Left hindlimb (tissue), 1 donor: ENCODE measurements at regions not wholly inside any gene's neighbourhood (a gene's known extent, or its start where the extent isn't known, plus 50 kb on each side); places are given as distances from the start of the nearest gene placed in this dataset.
A peak's percentile ranks its signal among the peaks of the same experiment; 100 is the strongest.
"Not testable (repeated sequence)": the region's sequence is repeated elsewhere in the genome, so short reads cannot be mapped to it uniquely, and the experiment has no call there.

Source experiments
- DNase-seq: peaks from one replicate; pipeline ENCODE4 v3.0.0-alpha.2; 2018

DNA sequence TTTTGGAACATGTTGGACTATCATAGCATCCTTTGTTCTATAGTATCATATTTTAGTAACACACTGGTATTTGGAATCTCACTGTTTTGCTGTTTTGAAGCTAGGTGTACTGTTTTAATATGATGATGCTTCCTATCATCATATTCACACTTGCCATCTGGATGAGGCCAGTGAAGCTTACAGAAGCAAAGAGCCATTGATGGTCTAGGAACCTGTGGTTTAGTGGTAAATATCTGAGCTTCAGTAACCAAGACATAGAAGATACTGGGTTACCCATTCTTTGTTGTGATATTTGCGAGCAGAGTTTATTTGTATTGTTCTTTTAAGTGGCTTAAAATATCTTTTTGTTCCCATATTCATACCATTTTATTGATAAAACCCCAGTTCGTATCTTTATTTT is 304.1 kb downstream of the SATB1 start:
- DNase-seq, result no peak

DNA sequence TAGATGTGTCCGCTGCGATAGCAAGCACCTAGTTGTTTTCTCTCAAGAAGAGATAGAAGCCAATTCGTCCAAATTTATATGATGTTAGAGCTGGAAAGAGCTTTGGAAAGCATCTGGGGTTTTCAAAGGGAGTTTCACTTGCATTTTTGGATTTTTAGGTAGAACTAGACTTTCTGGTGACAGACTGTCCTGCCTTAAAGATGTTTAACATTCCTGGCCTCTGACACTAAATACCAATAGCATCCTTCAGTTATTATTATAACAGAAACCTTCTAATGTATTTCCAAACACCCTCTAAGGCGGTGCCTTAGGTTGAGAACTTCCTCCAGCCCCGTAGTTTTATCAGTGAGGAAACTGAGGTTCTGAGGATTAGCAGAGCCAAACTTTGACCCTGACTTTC is 305.3 kb downstream of the SATB1 start:
- DNase-seq, result no peak

DNA sequence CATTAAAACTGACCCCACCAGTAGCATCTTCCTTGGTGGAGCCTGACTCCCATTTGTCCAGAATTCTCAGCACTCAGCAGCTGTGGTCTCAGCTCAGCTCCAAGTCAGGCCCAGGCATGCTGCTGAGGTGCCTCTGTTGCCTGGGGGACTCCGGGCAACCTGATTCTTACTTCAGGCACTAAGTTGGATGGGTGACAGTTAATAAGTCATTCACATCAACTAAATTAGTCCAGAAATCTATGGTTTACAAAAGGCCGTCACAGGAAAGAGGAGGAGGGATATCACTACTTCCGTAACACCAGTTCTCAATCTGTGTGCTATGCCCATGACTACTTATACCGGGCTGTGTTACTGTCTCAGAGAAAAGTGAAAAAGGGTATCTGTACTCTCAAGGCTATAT is 310.2 kb downstream of the SATB1 start:
- no peak for DNase-seq

DNA sequence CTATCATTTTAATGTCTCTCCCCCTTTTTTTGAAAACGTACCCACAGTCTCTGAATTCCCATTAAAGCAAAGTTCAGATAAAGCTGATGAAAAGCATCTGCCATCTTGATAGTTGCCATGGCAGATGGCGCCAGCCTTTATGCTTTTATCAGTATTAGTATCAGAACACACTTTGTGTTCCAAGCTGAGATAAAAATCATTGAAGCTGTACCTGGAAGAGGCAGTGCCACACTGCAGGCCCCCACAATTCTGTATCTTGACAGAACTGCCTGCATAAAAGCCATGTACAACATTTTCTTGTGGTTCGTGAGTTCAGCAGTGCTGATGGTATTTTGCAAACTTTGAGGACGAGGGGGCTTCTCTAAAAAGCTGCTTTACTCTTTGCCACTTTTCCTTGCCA is 311.7 kb downstream of the SATB1 start:
- no peak for DNase-seq

DNA sequence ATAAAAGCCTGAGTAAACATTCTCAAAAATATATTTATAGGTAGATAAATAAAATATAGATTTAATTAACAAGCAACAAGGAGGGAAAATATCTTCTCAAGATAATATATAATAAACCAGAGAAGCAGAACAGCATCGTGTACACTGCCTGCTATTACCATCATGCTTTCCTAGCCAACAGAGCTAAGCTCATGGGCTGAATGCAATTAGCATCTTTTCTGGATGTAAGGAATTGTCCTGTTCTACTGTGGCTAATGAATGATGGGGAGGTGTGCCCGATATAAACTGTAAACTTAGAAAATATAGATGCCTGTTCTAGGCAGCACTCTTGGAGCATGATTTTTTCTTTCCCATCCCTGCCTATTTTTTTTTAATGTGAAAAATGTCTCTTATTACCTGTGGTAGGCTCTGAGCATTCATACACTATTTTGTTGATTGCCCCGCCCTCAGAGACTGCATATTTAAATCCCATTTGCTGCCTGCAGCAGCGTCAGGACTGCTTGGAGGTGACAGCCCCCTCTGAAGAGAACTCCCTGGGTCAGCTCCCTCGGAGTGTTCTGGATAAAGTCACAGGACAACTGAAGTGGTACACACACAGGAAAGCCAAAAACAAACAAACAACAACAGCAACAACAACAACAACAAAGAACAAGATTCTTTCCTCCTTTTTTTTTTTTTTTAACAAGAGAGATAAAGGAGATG is 312.3 kb downstream of the SATB1 start:
- DNase-seq, result no peak

DNA sequence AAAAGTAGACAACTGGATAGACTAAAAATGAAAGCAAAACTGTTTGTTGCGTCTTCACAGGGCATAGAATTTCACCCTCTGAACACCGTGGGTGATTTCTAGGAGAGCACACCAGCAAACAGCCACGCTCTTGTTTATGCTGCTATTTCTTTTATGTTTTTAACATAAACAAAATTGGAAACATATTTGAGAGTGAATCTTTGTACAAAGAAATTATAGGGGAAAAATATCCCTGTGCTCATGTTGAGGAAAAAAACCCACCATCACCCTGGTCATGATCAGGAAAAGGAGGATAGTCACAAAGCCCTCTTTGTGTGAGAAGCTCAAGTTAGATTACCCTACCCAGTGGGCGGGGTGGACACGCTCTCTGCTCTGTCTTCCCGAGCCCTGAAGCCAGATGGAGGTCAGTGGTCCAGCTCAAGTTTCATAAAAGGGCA is 313.3 kb downstream of the SATB1 start:
- DNase-seq, result peak; percentile 54

DNA sequence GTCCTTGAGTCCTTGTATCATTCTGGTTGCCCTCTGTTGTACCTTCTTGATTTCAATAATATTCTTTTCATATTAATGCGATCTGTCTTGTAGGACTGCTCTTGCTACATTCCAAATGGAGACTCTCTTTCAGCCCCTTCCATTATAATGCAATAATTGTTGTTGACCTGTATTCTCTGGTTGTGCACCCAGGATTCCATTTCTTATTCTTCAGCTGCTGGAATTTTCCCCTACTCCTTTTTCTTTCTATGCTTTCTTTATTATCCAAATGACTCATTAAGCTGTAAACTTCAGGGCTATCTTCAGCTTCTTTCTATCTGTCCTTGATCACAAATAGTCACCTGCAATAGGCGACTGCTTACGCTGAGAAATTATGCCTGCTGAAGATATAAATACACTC is 321.5 kb downstream of the SATB1 start:
- no peak for DNase-seq

DNA sequence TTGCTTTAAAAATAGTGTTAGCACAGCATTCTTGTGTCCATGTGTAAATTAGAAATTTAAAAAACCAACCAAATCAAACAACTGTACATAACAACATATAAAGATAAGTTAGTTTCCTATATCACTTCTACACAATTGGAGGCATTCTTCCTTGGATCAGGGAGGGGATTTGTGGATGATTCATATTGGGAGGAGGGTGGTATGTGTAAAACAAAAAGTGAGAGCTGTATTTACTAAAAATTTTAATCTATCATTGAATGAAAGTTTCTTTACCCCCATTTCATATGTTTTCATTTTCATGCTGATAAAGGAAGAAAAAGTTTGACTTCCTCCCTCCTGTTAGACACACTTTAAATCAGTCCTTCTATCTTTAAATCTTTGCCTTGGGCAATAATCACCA is 325.0 kb downstream of the SATB1 start:
- DNase-seq, result no peak

DNA sequence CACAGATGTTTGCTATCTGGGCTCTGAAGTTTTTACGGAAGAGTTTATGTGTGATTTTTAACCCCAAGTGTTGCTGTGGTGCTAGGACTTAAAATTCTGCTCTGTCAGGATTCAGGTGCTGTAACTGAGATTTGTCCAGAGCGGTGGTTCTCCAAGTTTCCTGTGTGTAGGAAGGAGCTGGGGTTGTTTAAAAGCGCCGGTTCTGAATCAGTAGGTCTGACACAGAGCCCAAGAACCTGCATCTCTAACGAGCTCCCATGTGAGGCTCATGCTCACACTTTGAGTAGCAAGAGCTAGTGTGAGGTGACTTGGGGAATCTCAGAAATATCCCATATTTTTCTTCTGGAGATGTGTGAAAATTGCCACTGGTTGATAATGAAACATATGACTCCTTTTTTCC is 325.5 kb downstream of the SATB1 start:
- no peak for DNase-seq

DNA sequence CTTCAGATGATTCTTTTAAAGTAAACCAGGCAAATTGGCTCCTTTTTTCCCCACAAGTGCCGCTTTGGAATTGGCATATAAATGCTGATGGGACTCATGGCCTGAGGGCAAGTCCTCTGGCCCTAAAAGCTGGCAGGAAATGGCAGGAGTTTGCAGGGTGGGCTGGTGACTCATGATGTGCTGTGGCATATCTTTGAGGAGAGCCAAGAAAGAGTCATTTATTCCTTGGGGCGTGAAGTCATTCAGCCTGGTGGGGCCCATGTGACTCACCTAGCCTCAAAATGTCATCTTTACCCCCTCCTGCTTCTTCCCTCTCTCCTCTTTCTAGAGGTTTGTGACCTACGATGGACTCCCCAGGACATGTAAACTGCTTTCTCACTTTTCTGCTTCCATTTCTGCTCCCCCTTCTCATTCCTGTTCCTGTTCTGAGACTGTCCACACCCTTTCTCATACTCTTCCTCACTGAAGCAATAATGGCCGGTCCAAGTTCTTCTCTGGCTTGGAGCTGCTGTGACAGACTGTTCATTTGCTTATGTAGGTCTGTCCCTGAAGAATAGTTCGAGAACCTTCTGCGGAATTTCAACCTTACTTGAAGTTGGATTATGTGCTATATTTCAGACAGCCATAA is 326.1 kb downstream of the SATB1 start:
- no peak for DNase-seq

DNA sequence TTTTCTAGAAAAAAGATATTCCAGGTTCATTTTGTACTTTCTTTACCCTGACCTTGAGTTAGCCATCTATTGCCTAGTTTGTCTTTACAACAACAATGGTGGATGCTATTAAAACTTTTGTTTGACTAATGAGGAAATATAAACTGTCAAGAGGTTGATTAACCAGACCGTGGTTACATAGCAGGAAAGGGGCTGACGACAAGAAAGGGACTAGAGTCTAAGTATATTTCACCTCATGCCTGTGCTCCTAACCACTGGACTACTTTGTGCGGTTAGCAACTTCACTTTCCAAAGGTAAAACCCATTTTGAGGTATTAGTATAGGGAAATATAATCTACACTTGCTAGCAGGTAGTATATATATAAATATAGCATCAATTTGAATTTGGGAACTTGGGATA is 327.1 kb downstream of the SATB1 start:
- no peak for DNase-seq

DNA sequence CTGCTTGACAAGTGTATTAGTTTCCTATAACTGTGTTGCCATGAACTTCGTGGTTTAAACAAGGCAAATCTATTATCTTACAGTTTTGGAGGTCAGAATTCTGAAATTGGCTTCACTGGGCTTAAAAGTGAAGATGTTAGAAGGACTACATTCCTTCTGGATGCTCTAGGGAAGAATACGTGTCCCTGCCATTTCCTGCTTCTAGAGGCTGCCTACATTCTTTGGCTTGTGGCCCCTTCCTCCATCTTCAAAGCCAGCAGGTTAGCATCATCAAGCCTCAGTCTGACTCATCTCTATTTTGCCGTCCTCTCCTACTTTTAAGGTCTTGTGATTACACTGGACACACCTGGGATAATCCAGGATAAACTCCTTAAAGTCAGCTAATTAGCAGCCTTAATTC is 327.7 kb downstream of the SATB1 start:
- no peak for DNase-seq

DNA sequence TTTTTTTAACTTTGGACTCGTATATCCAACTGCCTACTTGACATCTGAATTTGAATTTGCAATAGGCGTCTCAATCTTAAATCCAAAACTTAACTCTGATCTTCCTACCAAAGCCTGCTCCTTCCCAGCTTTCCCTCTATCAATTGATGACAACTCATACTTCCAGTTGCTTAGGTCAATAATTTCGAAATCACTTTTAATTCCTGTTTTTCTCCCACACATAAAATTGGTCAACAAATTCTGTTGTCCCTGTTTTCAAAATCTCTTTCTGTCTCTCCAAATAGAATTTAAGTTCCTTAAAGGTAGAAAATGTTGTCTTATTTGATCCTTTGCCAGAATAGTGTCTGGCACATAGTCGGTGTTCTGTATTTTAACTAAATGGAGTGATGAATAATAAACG is 332.4 kb downstream of the SATB1 start:
- DNase-seq, result no peak

DNA sequence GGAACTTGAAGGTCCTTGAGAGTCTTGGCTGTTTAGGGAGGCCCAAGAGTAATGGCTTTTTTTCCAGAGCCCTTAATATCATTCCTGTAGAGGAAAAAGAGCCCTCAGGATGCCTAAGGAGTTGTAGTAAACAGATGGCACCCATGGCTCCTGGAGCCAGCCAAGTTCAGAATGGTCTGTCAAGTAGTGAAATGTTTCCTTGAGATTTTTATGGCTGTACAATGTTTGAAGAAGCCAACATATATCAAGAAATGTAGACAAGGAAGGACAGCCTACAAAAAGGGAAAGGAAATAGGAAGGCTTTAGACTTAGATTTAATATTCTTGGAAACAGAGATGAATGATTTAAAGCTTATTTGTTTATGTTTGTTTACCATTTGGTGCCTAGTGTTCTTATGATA is 334.8 kb downstream of the SATB1 start:
- no peak for DNase-seq

DNA sequence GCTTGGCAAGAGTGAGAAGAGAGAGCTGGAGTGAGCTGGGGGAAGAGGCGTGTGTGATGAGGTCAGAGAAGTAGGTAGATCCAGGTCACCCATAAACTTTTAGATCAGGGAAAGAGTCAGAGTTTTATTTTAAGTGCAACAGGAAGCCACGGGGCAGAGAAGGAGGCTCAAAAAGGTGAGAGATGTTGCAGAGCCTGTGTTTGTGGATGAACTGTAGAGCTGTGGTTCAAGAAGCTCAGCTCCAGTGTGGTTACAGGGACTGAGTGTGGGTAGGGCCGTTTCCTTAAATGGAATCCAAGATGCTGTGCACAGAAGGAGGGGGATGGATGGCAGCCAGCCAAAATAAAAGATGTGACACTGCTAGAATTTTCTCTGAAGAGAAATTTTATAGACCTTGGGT is 337.2 kb downstream of the SATB1 start:
- DNase-seq, result no peak

DNA sequence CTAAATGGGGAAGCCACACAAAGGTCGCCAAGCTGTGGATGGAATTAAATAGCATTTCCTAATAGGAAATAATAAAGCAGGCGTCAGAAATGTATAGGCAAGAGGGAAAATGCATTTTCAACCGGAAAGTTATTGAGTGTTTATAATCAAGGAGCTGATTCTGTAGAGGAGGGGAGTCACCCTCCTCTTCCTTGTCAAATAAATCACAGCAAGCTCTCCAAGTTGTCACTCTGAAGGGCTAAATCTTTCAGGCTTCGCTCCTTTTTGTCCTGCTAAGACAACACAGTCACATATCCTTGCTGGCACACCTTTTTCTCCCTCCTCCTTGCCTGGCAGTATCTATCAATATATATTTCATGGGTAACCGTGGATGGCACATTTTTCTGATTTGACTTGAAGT is 338.4 kb downstream of the SATB1 start:
- no peak for DNase-seq

DNA sequence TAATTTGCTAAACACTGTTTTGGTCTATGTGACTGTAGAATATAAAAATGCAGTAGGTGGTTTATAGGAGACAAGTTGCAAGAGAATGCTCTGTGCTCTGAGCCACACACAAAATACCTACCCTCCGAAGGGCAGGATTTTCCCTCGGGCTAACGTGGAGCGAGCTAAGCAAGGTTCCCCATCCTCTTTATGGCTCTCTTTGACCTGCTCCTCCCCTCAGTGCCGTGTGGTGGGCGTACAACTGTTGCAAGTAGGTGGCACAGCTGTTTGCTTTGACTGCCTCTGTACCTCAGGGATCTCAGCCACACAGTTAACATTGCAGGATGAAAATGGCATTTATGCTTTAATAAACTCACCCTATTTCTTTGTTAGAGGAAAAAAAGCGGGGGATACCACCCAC is 339.1 kb downstream of the SATB1 start:
- DNase-seq, result no peak

DNA sequence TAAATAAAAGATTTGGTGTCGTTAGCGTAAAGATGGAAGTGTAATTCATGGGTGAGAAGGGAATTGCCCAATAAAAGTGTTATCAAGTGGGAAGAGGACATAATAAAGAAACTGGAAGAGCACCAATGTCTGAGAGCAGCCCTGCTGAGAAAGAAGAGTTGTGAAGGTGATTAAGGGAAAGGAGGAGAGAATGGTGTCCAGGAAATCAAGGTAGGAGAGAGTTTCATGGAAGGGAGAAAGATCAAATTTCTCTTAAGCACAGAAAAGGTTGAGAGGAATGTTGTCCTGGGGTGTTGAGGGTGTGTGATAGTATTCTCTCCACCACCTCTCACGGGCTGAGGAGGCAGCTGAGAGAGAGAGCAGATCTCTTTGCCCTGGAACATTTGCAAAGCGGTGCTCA is 339.7 kb downstream of the SATB1 start:
- DNase-seq, result no peak

DNA sequence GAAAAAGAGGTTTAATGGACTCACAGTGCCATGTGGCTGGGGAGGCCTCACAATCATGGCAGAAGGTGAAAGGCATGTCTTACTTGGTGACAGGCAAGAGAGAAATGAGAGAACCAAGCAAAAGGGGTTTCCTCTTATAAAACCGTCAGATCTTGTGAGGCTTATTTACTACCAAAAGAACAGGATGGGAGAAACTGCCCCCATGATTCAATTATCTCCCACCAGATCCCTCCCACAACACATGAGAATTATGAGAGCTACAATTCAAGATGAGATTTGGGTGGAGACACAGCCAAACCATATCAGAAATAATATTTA is 340.8 kb upstream of the TBC1D5 start:
- not testable (repeated sequence) for DNase-seq

DNA sequence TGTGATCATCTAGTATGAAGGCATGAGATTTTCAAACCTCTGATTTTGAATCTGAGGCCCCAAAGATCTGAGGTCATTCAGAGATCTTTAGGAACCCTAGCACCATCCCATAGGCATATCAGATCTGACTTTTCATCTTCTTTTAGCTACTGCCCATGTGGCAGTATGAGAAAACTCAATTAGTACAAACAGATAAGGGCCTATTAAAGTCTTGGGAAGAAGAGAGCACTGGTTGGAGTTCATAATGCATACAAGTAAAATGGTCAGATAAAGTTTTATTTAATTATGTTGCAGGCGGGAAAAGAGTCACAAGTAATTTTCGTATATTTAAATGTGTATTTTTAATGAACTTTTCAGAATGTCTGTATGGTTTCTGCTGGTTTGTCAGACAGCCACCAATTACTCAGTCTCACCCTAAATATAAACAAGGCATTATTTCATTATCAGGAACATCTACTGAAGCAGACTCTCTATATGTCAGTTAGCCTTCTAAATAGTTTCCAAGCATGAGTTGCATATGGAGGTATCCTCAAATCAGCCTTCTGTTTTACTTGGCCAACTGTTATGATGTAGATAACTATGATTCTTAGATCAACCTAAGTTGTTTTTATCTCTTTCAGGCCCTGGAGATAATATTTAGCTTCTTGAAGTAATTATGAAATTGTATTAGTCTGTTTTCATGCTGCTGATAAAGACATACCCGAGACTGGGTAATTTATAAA is 340.3 kb upstream of the TBC1D5 start:
- DNase-seq, result no peak

DNA sequence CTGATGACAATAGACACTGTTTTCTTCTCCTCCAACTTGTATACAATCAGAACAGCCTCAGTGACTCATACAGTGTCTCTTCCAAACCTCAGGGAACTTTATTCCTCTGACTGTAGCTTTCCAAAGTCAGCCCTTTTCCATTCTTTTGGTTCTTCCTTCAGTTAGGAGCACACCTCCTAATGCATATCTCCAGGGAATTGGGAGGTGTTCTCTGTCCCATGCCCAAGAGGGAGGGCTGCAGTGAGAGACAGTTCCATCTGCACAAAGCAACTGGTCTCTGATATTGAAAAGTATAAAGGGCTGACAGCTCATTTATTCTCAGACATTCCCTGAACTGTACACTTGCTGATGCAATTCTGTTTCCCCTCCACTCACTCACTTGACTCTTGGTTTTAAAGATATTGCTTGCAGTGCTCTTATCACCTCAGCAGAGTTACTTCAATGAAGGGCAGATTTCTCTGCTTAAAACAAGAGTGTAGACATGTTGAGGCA is 337.8 kb upstream of the TBC1D5 start:
- DNase-seq, result no peak

DNA sequence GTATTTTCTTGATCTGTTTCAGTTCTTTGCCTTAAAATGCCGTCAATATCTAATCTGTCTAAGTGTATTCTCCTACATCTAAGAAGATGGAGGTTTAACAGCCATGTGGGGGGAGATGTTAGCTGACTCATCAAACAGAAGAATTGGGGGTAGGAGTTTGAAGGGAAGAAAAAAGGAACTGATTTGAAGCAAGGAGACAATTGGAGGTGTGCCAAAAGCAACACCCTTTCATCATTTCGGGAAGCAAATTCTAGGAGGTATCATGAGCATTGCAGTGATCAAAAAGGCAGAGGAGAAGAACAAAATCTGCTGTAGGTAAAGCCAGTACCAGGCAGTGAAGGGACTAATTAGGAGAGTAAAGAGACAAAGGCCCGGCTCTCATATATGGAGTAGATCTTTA is 337.3 kb upstream of the TBC1D5 start:
- DNase-seq, result no peak

DNA sequence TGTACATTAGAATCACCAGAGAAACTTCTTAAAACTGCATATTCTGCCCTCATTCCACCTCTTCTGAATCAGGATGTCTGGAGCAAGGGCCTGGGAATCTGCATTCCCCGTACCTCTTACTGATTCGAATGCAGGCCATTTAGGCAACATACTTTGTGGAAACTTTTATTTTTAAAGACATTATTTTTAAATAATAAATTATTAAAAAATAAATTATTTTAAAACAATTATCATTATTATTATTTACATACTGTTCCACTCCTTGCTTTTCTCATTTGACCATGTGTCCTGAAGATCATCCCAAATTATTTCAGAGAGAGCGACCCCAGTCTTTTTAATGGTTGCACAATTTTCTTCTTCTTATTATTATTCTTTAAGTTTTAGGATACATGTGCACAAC is 336.6 kb upstream of the TBC1D5 start:
- DNase-seq, result no peak

DNA sequence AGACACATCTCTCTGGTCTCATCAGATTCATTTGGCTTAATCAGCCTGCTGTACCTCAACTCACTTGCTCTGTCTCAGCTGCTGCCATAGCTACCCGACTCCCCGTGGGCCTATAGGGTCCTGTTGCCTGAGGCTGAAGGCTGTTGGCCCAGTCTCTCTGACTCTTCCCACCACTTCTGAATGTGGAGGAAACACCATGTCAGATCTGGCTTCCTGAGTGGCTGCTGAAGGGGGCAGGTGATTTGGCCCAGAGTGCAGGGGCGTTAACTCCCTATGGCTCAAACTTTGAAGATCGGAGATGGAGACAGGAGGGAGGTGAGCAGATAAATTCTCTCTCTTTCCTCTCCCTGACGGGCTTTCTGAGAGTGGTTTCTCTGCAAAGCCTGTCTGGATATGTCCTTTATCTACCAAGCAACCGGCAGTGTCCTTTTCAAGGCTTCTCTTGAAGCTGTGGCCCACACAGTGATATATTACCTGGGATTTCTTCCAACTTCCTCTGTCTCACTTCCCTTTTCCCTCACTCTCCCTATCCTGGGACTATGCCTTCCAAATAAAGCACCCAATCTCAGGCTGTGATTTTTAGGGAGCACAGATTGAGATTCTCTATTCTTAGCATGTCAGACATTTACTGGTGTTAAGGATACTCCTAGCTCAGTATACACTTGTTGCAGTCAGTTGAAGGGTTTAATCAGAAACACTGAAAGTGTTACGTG is 334.9 kb upstream of the TBC1D5 start:
- no peak for DNase-seq
